ENCODE measurements at regions not wholly inside any gene's neighbourhood (a gene's known extent, or its start where the extent isn't known, plus 50 kb on each side); places are given as distances from the start of the nearest gene placed in this dataset.
"Not testable (repeated sequence)": the region's sequence is repeated elsewhere in the genome, so short reads cannot be mapped to it uniquely, and the experiment has no call there.

GRCh38 chr2:57050007-57050406, 866.2 kb downstream of the CCDC85A start:
- no peak for DNase-seq

GRCh38 chr2:57066301-57066700, 882.5 kb downstream of the CCDC85A start:
- not testable (repeated sequence) for DNase-seq

- no peak for DNase-seq
Measured at GRCh38 chr2:57075226-57075625, 891.4 kb downstream of the CCDC85A start.

- no peak for DNase-seq
Measured at GRCh38 chr2:57080035-57080434, 896.2 kb downstream of the CCDC85A start.

- no peak for DNase-seq
Measured at GRCh38 chr2:57084697-57085281, 901.0 kb downstream of the CCDC85A start.

GRCh38 chr2:57093020-57093419, 909.2 kb downstream of the CCDC85A start:
- no peak for DNase-seq

- DNase-seq = no peak
Measured at GRCh38 chr2:57097855-57098254, 914.1 kb downstream of the CCDC85A start.

GRCh38 chr2:57100436-57100835, 916.6 kb downstream of the CCDC85A start:
- no peak for DNase-seq

- no peak for DNase-seq
Measured at GRCh38 chr2:57105694-57106093, 921.9 kb downstream of the CCDC85A start.

GRCh38 chr2:57107353-57107752, 923.6 kb downstream of the CCDC85A start:
- DNase-seq = no peak

- no peak for DNase-seq
Measured at GRCh38 chr2:57111531-57111930, 927.7 kb downstream of the CCDC85A start.

GRCh38 chr2:57119141-57119540, 927.5 kb upstream of the VRK2 start:
- no peak for DNase-seq

- DNase-seq = no peak
Measured at GRCh38 chr2:57126410-57126809, 920.2 kb upstream of the VRK2 start.

GRCh38 chr2:57139179-57139578, 907.4 kb upstream of the VRK2 start:
- no peak for DNase-seq

- DNase-seq = no peak
Measured at GRCh38 chr2:57141269-57141668, 905.3 kb upstream of the VRK2 start.

- no peak for DNase-seq
Measured at GRCh38 chr2:57146951-57147350, 899.7 kb upstream of the VRK2 start.

GRCh38 chr2:57156231-57156924, 890.2 kb upstream of the VRK2 start:
- DNase-seq = no peak

- DNase-seq = no peak
Measured at GRCh38 chr2:57160976-57161375, 885.6 kb upstream of the VRK2 start.

GRCh38 chr2:57177176-57177575, 869.4 kb upstream of the VRK2 start:
- DNase-seq = no peak

- DNase-seq = no peak
Measured at GRCh38 chr2:57180042-57180567, 866.5 kb upstream of the VRK2 start.

- DNase-seq = no peak
Measured at GRCh38 chr2:57180678-57181077, 865.9 kb upstream of the VRK2 start.

- no peak for DNase-seq
Measured at GRCh38 chr2:57181315-57182038, 865.1 kb upstream of the VRK2 start.

- DNase-seq = no peak
Measured at GRCh38 chr2:57182916-57183315, 863.7 kb upstream of the VRK2 start.

GRCh38 chr2:57185568-57185967, 861.0 kb upstream of the VRK2 start:
- no peak for DNase-seq

All from retina (tissue), 1 donor.